Fibroblast of lung (primary cell): ENCODE measurements at regions not wholly inside any gene's neighbourhood (a gene's known extent, or its start where the extent isn't known, plus 50 kb on each side); places are given as distances from the start of the nearest gene placed in this dataset.
A peak's percentile ranks its signal among the peaks of the same experiment; 100 is the strongest.

ENCODE experiments used
- DNase-seq, 2 donors: peaks; one replicate each; pipeline versions ENCODE4 v3.0.0 to v3.0.0-alpha.2; 2010; ENCODE audit warnings: low read depth in 2 of 2
- H2AFZ ChIP-seq: 2 replicates; pipeline ENCODE4 v1.5.1; 2012; ENCODE audit warnings: low read length, control low read depth, inconsistent platforms
- H3K27ac ChIP-seq: 2 replicates; pipeline ENCODE4 v1.5.1; 2011; ENCODE audit warnings: low read length, control low read depth; ENCODE audit not compliant: insufficient read depth
- H3K27me3 ChIP-seq: 2 replicates; pipeline ENCODE4 v1.5.1; 2011; ENCODE audit warnings: mild to moderate bottlenecking, low read length; ENCODE audit not compliant: control insufficient read depth, insufficient read depth
- H3K36me3 ChIP-seq: 2 replicates; pipeline ENCODE4 v1.5.1; 2011; ENCODE audit warnings: low read length; ENCODE audit not compliant: control insufficient read depth, insufficient read depth
- H3K4me1 ChIP-seq: 2 replicates; pipeline ENCODE4 v1.5.1; 2011; ENCODE audit warnings: low read length; ENCODE audit not compliant: control insufficient read depth, insufficient read depth; ENCODE audit errors: extremely low read depth
- H3K4me2 ChIP-seq: 2 replicates; pipeline ENCODE4 v1.5.1; 2011; ENCODE audit warnings: low read length, control low read depth; ENCODE audit not compliant: insufficient read depth; ENCODE audit errors: extremely low read depth
- H3K4me3 ChIP-seq, 4 experiments: fragments of 200-600 bp in 1 of 4; sonication (generic) in 1 of 4; replicated peaks in 1 of 4; 2 replicates each; pipeline ENCODE4 v1.5.1; 2011 to 2016; ENCODE audit warnings: low read length in 4 of 4, low read depth in 3 of 4, mild to moderate bottlenecking in 3 of 4, control low read depth in 2 of 4, inconsistent platforms in 1 of 4, mixed read lengths in 1 of 4; ENCODE audit not compliant: insufficient read depth in 1 of 4; ENCODE audit errors: control extremely low read depth in 1 of 4
- H3K79me2 ChIP-seq: 2 replicates; pipeline ENCODE4 v1.5.1; 2012; ENCODE audit warnings: mild to moderate bottlenecking, low read length, inconsistent platforms; ENCODE audit not compliant: control insufficient read depth, insufficient read depth
- H3K9ac ChIP-seq: 2 replicates; pipeline ENCODE4 v1.5.1; 2011; ENCODE audit warnings: mild to moderate bottlenecking, low read length, control low read depth; ENCODE audit not compliant: insufficient read depth
- H3K9me3 ChIP-seq: 2 replicates; pipeline ENCODE4 v1.5.1; 2012; ENCODE audit warnings: low read depth, low read length; ENCODE audit not compliant: control insufficient read depth, insufficient read depth
- H4K20me1 ChIP-seq: 2 replicates; pipeline ENCODE4 v1.5.1; 2011; ENCODE audit warnings: low read length; ENCODE audit not compliant: control insufficient read depth, insufficient read depth; ENCODE audit errors: extremely low read depth
- EZH2 ChIP-seq: IDR thresholded peaks from 2 replicates; pipeline ENCODE4 v1.5.1; 2012; ENCODE audit warnings: low read length, control low read depth, mild to moderate bottlenecking; ENCODE audit errors: missing control alignments
- TF ChIP-seq, protein P1 (sequence below), 2 donors: IDR thresholded peaks in 1 of 2; conservative IDR thresholded peaks in 1 of 2; 1 replicate in 1 of 2; 2 replicates in 1 of 2; pipeline ENCODE4 v1.5.1; 2011 to 2012; ENCODE audit warnings: low read length in 2 of 2, control low read depth in 1 of 2, inconsistent platforms in 1 of 2, low read depth in 1 of 2, mild to moderate bottlenecking in 1 of 2

DNA sequence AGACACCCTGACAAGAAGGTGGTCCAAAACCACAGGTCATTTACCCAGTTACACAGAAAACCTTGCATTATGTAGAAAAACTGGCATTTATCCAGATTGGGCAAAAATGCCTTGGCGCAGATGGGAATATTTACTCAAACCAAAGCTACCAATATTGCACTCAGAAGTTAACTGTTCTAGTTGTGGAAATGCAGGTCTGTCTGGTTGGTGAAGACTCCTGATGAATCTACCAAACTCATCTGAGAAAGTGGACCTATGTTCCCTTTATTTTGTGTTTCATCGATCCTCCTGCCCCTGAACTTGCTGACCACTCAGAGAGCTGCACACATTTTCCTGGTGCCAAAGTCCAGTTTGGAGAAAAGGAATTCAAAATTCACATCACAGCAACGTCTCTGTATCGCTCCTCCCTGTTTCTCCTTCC, 85.2 kb upstream of the ALDH1A1 start:
- Histone ChIP-seq H3K9me3 (no peaks in the 10 kb centered on the region), H3K79me2 (no peaks in the 10 kb centered on the region), H3K4me2 (peak overlapping the region; percentile 39), H3K4me1 (peaks cover 15% of the 10 kb centered on the region), H2AFZ (peak overlapping the region; percentile 15), H4K20me1 (no peaks in the 10 kb centered on the region), H3K9ac (no peak overlapping the region), H3K36me3 (no peaks in the 10 kb centered on the region), H3K4me3 (peak overlapping the region in 2 of 4 experiments; percentile 4 to 14), H3K27ac (no peak overlapping the region), H3K27me3 (no peaks in the 10 kb centered on the region)
- peak in 1 of 2 donors; percentile 14 for DNase-seq
- TF ChIP-seq EZH2: no peak
- TF ChIP-seq, protein P1, sequence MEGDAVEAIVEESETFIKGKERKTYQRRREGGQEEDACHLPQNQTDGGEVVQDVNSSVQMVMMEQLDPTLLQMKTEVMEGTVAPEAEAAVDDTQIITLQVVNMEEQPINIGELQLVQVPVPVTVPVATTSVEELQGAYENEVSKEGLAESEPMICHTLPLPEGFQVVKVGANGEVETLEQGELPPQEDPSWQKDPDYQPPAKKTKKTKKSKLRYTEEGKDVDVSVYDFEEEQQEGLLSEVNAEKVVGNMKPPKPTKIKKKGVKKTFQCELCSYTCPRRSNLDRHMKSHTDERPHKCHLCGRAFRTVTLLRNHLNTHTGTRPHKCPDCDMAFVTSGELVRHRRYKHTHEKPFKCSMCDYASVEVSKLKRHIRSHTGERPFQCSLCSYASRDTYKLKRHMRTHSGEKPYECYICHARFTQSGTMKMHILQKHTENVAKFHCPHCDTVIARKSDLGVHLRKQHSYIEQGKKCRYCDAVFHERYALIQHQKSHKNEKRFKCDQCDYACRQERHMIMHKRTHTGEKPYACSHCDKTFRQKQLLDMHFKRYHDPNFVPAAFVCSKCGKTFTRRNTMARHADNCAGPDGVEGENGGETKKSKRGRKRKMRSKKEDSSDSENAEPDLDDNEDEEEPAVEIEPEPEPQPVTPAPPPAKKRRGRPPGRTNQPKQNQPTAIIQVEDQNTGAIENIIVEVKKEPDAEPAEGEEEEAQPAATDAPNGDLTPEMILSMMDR (conservative IDR thresholded peaks at IDR 0.05 in 1 of 2, IDR thresholded peaks at IDR 0.05 in 1 of 2; ENCODE audit: low read depth in 1 of 2, low read length in 2 of 2): no peak

DNA sequence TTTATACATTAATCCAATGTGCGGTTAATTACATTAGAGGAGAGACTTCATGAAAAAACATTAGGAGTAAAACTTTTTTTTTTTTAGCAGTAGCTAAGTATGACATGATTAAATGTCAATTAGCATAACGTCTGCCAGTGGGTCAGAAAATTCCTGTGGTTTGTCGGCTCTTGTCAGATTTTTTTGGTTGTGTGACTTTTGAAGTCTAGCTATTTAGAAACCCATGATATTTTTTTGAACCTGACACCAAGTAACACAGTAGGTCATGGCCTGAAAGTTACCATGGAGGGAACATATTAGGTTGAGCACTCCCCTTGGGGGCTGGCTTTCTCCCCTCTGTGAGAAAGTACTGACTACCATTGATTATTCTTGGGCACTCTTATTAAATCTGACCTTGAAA, 84.8 kb upstream of the ALDH1A1 start:
- TF ChIP-seq EZH2: no peak
- TF ChIP-seq, protein P1 (conservative IDR thresholded peaks at IDR 0.05 in 1 of 2, IDR thresholded peaks at IDR 0.05 in 1 of 2; ENCODE audit: low read depth in 1 of 2, low read length in 2 of 2): no peak
- Histone ChIP-seq H4K20me1 (no peaks in the 10 kb centered on the region), H3K27ac (no peak overlapping the region), H2AFZ (no peak overlapping the region), H3K79me2 (no peaks in the 10 kb centered on the region), H3K9me3 (no peaks in the 10 kb centered on the region), H3K4me3 (no peak overlapping the region), H3K4me2 (no peak overlapping the region), H3K4me1 (peaks cover 15% of the 10 kb centered on the region), H3K9ac (no peak overlapping the region), H3K36me3 (no peaks in the 10 kb centered on the region), H3K27me3 (no peaks in the 10 kb centered on the region)
- peak in 1 of 2 donors; percentile 45 for DNase-seq

DNA sequence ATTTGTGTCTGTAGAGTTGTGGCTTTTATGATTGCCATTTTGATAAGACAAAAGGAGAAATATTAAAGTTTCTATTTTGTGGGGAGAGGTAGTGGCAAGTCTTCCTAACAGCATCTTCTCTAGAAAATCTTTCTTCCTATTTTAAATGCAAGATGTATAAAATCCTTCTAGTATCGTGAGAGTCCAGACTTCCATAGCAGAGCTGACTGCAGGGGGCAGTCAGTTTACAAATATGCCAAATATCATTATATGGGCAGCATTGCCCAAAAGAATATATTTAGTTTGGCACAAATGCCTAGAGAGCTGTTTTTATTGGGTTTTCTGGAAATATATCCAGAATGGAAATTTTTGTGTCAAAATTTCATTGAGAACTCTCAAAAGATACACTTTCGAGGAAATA, 82.1 kb upstream of the ALDH1A1 start:
- TF ChIP-seq, protein P1 (conservative IDR thresholded peaks at IDR 0.05 in 1 of 2, IDR thresholded peaks at IDR 0.05 in 1 of 2; ENCODE audit: low read depth in 1 of 2, low read length in 2 of 2): peak; percentile 11 to 16
- TF ChIP-seq EZH2: no peak
- Histone ChIP-seq H3K27ac (no peak overlapping the region), H3K27me3 (no peaks in the 10 kb centered on the region), H3K36me3 (no peaks in the 10 kb centered on the region), H4K20me1 (no peaks in the 10 kb centered on the region), H3K4me3 (no peak overlapping the region), H3K4me1 (peaks cover 15% of the 10 kb centered on the region), H3K4me2 (no peak overlapping the region), H2AFZ (no peak overlapping the region), H3K79me2 (no peaks in the 10 kb centered on the region), H3K9me3 (no peaks in the 10 kb centered on the region), H3K9ac (no peak overlapping the region)
- DNase-seq: no peak
